GM06990 (cell line): ENCODE measurements at regions not wholly inside any gene's neighbourhood (a gene's known extent, or its start where the extent isn't known, plus 50 kb on each side); places are given as distances from the start of the nearest gene placed in this dataset.

ENCODE experiments used
- DNase-seq: peaks from one replicate; pipeline ENCODE4 v3.0.0-alpha.2; 2011; ENCODE audit not compliant: insufficient read length; ENCODE audit errors: extremely low read depth
- H3K27me3 ChIP-seq: replicated peaks from 2 replicates; pipeline ENCODE4 v1.6.0; 2011; ENCODE audit warnings: low read length; ENCODE audit not compliant: control insufficient read depth, insufficient read depth
- H3K36me3 ChIP-seq: 2 replicates; pipeline ENCODE4 v1.5.1; 2011; ENCODE audit warnings: low read length; ENCODE audit not compliant: control insufficient read depth, insufficient read depth
- H3K4me3 ChIP-seq: replicated peaks from 2 replicates; pipeline ENCODE4 v1.5.1; 2011; ENCODE audit warnings: low read depth, mild to moderate bottlenecking, control low read depth, low read length
- CTCF ChIP-seq: IDR thresholded peaks from 2 replicates; pipeline ENCODE4 v1.5.1; 2011; ENCODE audit warnings: low read length, control low read depth, mild to moderate bottlenecking, inconsistent platforms; ENCODE audit not compliant: insufficient read depth, poor library complexity, severe bottlenecking

- Histone ChIP-seq H3K36me3 (no peaks in the 10 kb centered on the region), H3K4me3 (no peak overlapping the region), H3K27me3 (no peaks in the 10 kb centered on the region)
- no peak for TF ChIP-seq CTCF
- no peak for DNase-seq
Measured at GRCh38 chr6:170018422-170018935, 267.1 kb downstream of the ERMARD start.

- H3K4me3 ChIP-seq, result no peak overlapping the region
- no peaks in the 10 kb centered on the region for H3K27me3 ChIP-seq
- no peak for DNase-seq
- no peaks in the 10 kb centered on the region for H3K36me3 ChIP-seq
- no peak for TF ChIP-seq CTCF
Measured at GRCh38 chr6:170017603-170018320, 266.3 kb downstream of the ERMARD start.

- DNase-seq, result no peak
- no peaks in the 10 kb centered on the region for H3K36me3 ChIP-seq
- H3K27me3 ChIP-seq, result no peaks in the 10 kb centered on the region
- H3K4me3 ChIP-seq, result no peak overlapping the region
- no peak for TF ChIP-seq CTCF
Measured at GRCh38 chr6:170013815-170014214, 262.4 kb downstream of the ERMARD start.

GRCh38 chr6:170012037-170012330 is 260.6 kb downstream of the ERMARD start:
- no peaks in the 10 kb centered on the region for H3K27me3 ChIP-seq
- H3K4me3 ChIP-seq, result no peak overlapping the region
- TF ChIP-seq CTCF, result no peak
- no peaks in the 10 kb centered on the region for H3K36me3 ChIP-seq
- no peak for DNase-seq

DNA sequence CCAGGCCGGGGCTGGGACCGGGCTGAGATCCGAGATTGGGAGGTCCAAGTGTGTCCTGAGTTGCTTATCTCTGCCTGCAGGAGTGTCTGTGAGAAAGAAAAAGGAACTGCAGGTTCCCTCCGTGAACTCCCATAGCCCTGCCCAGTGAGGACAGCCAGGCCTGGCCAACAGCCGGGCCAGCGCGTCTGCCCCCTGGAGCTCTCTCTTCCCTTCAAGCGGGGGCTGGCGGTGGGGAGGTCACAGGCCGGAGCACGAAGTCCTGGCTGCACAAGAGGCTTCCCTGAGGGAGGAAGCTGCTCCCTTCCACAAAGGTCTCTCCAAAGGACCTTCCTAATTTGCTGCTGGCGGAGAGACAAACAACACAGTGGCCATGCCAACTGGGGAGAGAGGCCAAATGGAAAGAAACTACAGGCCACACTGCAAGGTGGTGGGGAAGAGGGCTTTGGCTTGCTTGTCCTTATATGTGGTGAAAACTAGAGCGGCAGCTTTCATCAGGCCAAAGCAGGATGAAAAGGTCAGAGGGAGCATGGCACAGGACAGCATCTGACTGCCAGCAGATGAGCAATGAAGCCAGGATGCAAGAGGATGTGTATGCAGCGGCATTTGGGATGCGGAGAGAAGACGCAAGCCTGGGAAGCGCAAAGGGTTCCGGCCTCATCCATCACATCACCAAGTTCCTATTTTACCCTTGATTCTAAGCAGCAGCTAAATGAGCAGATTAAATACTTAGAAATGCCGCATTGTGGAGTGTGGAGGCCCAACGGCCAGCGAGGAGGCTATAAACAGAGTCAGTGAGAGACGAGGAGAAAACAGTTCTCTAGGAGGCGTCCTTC is 260.0 kb downstream of the ERMARD start:
- TF ChIP-seq CTCF, result no peak
- no peaks in the 10 kb centered on the region for H3K36me3 ChIP-seq
- no peaks in the 10 kb centered on the region for H3K27me3 ChIP-seq
- no peak overlapping the region for H3K4me3 ChIP-seq
- DNase-seq, result no peak
